Peyer's patch (tissue), 4 donors: ENCODE measurements at regions not wholly inside any gene's neighbourhood (a gene's known extent, or its start where the extent isn't known, plus 50 kb on each side); places are given as distances from the start of the nearest gene placed in this dataset.

Source experiments
- DNase-seq, 3 donors: peaks; one replicate each; pipeline ENCODE4 v3.0.0-alpha.2; 2017 to 2019
- H3K27ac ChIP-seq, 4 donors: fragments of 200-600 bp; sonication (generic); one replicate each; pipeline ENCODE4 v1.5.1; 2016 to 2019
- H3K27me3 ChIP-seq, 2 donors: fragments of 200-600 bp; sonication (generic); one replicate each; pipeline ENCODE4 v1.5.1; 2019
- H3K36me3 ChIP-seq, 3 donors: fragments of 200-600 bp; sonication (generic); one replicate each; pipeline ENCODE4 v1.5.1; 2016 to 2019
- H3K4me1 ChIP-seq, 4 donors: fragments of 200-600 bp; sonication (generic); one replicate each; pipeline ENCODE4 v1.5.1; 2016 to 2019
- H3K4me3 ChIP-seq, 4 donors: fragments of 200-600 bp; sonication (generic); 1 replicate in 3 of 4; 2 replicates in 1 of 4; pipeline ENCODE4 v1.5.1; 2016 to 2019; ENCODE audit warnings: mild to moderate bottlenecking in 1 of 4
- H3K9me3 ChIP-seq, 4 donors: fragments of 200-600 bp; sonication (generic); one replicate each; pipeline ENCODE4 v1.5.1; 2016 to 2019; ENCODE audit warnings: mild to moderate bottlenecking in 1 of 4
- POLR2A ChIP-seq, 2 donors: fragments of 450-650 bp; IDR thresholded peaks; one replicate each; pipeline ENCODE4 v1.5.1; 2017; ENCODE audit warnings: antibody characterized with exemption in 2 of 2, mild to moderate bottlenecking in 2 of 2, moderate library complexity in 2 of 2
- TF ChIP-seq, protein P1 (sequence below), 6 experiments: fragments of 450-650 bp in 4 of 6; fragments of 200-600 bp in 2 of 6; sonication (generic) in 1 of 6; IDR thresholded peaks; one replicate each; pipeline ENCODE4 v1.5.1; 2017 to 2019; ENCODE audit warnings: antibody characterized with exemption in 6 of 6, mild to moderate bottlenecking in 3 of 6, moderate library complexity in 1 of 6

GRCh38 chr3:170764017-170764416, 106.0 kb downstream of the RPL22L1 start:
- TF ChIP-seq, protein P1, sequence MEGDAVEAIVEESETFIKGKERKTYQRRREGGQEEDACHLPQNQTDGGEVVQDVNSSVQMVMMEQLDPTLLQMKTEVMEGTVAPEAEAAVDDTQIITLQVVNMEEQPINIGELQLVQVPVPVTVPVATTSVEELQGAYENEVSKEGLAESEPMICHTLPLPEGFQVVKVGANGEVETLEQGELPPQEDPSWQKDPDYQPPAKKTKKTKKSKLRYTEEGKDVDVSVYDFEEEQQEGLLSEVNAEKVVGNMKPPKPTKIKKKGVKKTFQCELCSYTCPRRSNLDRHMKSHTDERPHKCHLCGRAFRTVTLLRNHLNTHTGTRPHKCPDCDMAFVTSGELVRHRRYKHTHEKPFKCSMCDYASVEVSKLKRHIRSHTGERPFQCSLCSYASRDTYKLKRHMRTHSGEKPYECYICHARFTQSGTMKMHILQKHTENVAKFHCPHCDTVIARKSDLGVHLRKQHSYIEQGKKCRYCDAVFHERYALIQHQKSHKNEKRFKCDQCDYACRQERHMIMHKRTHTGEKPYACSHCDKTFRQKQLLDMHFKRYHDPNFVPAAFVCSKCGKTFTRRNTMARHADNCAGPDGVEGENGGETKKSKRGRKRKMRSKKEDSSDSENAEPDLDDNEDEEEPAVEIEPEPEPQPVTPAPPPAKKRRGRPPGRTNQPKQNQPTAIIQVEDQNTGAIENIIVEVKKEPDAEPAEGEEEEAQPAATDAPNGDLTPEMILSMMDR (IDR thresholded peaks at IDR 0.05): no peak
- no peak for TF ChIP-seq POLR2A (IDR thresholded peaks at IDR 0.05)
- no peaks in the 10 kb centered on the region for H3K4me1 ChIP-seq
- no peak overlapping the region for H3K27ac ChIP-seq
- no peak for DNase-seq
- no peaks in the 10 kb centered on the region for H3K9me3 ChIP-seq
- H3K36me3 ChIP-seq: no peaks in the 10 kb centered on the region
- no peaks in the 10 kb centered on the region for H3K27me3 ChIP-seq
- no peak overlapping the region for H3K4me3 ChIP-seq

- Histone ChIP-seq H3K27me3 (no peaks in the 10 kb centered on the region), H3K27ac (no peak overlapping the region), H3K9me3 (no peaks in the 10 kb centered on the region), H3K4me1 (no peaks in the 10 kb centered on the region), H3K36me3 (no peaks in the 10 kb centered on the region), H3K4me3 (no peak overlapping the region)
- no peak for DNase-seq
- TF ChIP-seq, protein P1 (IDR thresholded peaks at IDR 0.05): no peak
- TF ChIP-seq POLR2A (IDR thresholded peaks at IDR 0.05): no peak
Measured at GRCh38 chr3:170762064-170762463, 107.9 kb downstream of the RPL22L1 start.

DNA sequence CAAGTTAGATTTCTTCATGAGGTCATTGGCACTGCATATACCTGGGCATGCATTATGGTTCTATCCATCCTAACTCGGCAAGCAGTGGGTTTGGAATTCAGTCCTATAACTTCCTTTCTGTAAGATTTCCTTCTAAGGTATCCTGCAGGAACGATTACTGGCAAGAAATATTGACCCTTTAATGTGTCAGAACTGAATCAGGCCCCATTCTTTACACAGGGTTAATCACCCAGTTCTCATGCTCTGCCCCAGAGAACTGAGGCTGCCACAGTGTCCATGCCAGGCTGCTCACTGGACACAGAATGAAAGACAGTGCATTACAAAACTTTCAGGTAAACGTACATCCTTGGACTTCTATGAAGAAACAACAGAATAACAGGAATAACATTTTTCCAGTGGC, 108.9 kb downstream of the RPL22L1 start:
- H3K4me1 ChIP-seq: no peaks in the 10 kb centered on the region
- DNase-seq: no peak
- H3K4me3 ChIP-seq: no peak overlapping the region
- no peaks in the 10 kb centered on the region for H3K36me3 ChIP-seq
- no peak overlapping the region for H3K27ac ChIP-seq
- no peaks in the 10 kb centered on the region for H3K27me3 ChIP-seq
- no peaks in the 10 kb centered on the region for H3K9me3 ChIP-seq
- TF ChIP-seq, protein P1 (IDR thresholded peaks at IDR 0.05): no peak
- no peak for TF ChIP-seq POLR2A (IDR thresholded peaks at IDR 0.05)

DNA sequence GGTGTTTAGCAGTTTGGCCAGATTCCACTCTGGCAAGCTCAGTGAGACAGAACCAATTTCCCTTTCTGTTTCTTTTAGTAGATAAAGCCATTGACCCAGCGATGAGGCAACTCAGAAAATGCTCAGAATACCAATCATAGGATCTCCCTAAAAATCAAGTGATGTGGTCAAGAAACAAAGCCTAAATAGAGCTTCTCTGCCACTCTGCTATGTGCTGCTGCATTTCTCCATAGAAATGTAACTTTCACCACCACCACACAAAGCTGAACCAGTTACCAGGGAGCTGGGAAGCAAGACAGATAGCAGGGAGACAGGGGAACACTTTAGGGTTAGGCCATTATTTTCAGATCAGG, 109.8 kb downstream of the RPL22L1 start:
- no peak for DNase-seq
- Histone ChIP-seq H3K4me3 (no peak overlapping the region), H3K4me1 (no peaks in the 10 kb centered on the region), H3K9me3 (no peaks in the 10 kb centered on the region), H3K27ac (no peak overlapping the region), H3K36me3 (no peaks in the 10 kb centered on the region), H3K27me3 (no peaks in the 10 kb centered on the region)
- no peak for TF ChIP-seq POLR2A (IDR thresholded peaks at IDR 0.05)
- TF ChIP-seq, protein P1 (IDR thresholded peaks at IDR 0.05): no peak

GRCh38 chr3:170759511-170760173, 110.4 kb downstream of the RPL22L1 start:
- no peaks in the 10 kb centered on the region for H3K4me1 ChIP-seq
- TF ChIP-seq POLR2A (IDR thresholded peaks at IDR 0.05): no peak
- TF ChIP-seq, protein P1 (IDR thresholded peaks at IDR 0.05): no peak
- DNase-seq: no peak
- H3K4me3 ChIP-seq: no peak overlapping the region
- H3K36me3 ChIP-seq: no peaks in the 10 kb centered on the region
- H3K27me3 ChIP-seq: no peaks in the 10 kb centered on the region
- H3K9me3 ChIP-seq: no peaks in the 10 kb centered on the region
- H3K27ac ChIP-seq: no peak overlapping the region

- no peak overlapping the region for H3K27ac ChIP-seq
- no peaks in the 10 kb centered on the region for H3K27me3 ChIP-seq
- H3K36me3 ChIP-seq: no peaks in the 10 kb centered on the region
- no peak overlapping the region for H3K4me3 ChIP-seq
- TF ChIP-seq POLR2A (IDR thresholded peaks at IDR 0.05): no peak
- TF ChIP-seq, protein P1 (IDR thresholded peaks at IDR 0.05): no peak
- DNase-seq: no peak
- H3K9me3 ChIP-seq: no peaks in the 10 kb centered on the region
- no peaks in the 10 kb centered on the region for H3K4me1 ChIP-seq
Measured at GRCh38 chr3:170757038-170757437, 113.0 kb downstream of the RPL22L1 start.
